ENCODE measurements at regions not wholly inside any gene's neighbourhood (a gene's known extent, or its start where the extent isn't known, plus 50 kb on each side); places are given as distances from the start of the nearest gene placed in this dataset.
"Not testable (repeated sequence)": the region's sequence is repeated elsewhere in the genome, so short reads cannot be mapped to it uniquely, and the experiment has no call there.

DNA sequence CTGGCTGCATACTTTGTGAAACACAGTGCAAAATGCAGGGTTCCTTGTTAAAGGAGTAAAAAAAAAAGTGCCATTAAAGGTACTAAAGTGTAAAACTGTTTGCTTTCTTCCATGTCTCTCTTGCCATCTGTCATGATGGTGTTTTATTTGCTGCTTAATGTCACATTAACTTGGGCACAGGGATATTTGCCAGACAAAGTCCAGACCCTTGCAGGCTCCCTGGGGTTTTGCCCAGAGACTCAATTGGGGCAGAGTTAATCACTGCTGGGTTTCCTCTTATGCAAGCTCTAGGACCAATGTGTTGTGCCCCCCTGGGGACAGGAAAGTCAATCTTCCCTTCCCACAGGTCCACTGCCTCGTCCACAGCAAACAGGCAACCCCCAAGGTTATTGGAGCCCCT is 274.3 kb upstream of the SGCD start:
- no peak for DNase-seq (ENCODE audit: low spot score)

GRCh38 chr5:156053056-156053455 is 273.9 kb upstream of the SGCD start:
- DNase-seq (ENCODE audit: low spot score) = no peak

DNA sequence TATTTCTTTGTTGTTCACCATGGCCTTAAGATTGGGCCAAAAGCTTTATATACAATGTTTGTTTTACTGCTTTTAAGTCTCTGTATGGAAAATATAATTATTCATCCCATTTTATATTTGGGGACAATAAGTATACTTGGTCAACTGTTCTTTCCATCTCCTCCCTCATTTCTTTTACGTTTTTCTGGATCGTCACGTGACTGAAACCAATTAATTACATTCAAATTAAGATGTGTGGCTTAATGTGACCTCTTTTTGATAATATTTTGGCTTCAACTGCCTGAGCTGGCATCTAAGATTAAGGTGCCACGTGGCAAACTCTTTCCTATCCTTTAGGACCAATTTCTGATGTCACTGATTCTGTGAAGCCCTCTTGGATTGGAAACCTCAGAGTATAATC is 250.1 kb upstream of the SGCD start:
- no peak for DNase-seq (ENCODE audit: low spot score)

DNA sequence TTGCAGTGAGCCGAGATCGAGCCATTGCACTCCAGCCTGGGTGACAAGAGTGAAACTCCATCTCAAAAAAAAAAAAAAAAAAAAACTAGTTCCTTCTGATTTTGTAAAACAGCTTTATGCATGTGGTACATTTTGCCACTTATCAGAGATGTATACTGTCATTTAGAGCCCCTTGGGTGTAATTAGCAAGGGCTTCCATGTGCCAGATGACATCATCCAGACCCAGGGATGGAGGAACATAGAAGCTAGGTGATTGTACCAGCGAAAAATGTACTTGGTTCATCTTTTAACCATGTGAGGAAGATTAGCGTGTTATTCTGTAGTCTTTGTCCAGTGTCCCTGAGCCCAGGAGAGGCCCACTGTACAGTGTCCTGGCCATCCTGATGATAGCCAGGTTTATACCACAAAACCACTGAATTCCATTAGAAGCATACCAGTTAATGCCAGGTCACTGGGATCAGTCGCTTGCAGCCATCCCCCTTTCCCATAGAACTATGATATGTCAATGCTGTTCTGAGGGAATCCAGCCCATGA is 239.3 kb upstream of the SGCD start:
- DNase-seq (ENCODE audit: low spot score) = no peak

DNA sequence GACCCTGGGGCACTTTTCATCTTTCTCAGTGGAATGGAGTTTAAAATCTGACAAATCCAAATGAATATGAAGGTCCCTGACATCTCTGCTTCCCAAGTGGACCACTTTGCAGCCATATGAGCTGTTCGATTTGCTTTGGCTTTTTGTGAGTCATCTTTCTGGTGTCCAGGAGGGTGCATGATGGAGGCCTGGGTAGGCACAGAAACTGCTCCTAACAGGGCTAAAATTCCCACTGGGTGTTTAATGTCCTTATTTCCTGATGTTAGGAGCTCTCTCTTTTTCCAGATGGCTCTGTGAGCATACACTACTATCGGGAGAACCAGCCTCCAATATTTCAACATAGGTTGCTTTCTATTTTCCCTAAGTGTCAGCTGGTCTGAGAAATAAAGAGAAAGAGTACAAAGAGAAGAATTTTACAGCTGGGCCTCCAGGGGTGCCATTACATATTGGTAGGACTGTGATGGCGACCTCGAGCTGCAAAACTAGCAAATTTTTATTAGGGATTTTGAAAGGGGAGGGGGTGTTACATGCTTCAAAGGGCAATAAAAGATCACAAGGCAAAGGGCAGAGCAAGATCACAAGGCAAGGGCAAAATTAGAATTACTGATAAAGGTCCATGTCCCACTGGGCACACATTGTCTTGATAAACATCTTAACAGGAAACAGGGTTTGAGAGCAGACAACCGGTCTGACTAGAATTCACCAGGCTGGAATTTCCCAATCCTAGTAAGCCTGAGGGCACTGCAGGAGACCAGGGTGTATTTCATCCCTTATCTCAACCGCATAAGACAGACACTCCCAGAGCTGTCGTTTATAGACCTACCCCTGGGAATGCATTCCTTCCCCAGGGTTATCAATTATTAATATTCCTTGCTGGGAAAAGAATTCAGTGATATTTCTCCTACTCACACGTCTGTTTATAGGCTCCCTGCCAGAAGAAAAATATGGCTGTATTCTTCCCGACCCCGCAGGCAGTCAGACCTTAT is 236.7 kb upstream of the SGCD start:
- not testable (repeated sequence) for DNase-seq (ENCODE audit: low spot score)

DNA sequence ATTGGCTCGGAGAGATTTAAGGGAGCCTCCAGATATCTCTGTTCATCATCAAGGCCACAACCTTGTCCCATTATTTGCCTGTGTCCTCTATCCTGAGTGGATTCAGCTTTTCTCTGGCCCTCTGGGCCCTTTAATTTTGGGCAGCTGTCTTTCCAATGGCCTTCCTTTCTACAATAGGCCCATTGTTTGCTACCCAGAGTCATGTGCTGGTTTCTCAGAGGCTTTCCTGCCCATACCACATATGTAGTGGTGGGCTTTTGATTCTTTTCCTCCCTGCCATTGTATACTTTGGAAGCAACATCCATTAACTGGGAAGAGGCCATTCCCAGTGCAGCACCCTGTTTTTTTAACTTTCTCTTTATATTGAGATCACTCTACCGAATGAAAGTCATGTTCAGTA is 233.9 kb upstream of the SGCD start:
- no peak for DNase-seq (ENCODE audit: low spot score)

GRCh38 chr5:156094001-156094400 is 233.0 kb upstream of the SGCD start:
- no peak for DNase-seq (ENCODE audit: low spot score)

GRCh38 chr5:156095709-156096241 is 231.2 kb upstream of the SGCD start:
- no peak for DNase-seq (ENCODE audit: low spot score)

DNA sequence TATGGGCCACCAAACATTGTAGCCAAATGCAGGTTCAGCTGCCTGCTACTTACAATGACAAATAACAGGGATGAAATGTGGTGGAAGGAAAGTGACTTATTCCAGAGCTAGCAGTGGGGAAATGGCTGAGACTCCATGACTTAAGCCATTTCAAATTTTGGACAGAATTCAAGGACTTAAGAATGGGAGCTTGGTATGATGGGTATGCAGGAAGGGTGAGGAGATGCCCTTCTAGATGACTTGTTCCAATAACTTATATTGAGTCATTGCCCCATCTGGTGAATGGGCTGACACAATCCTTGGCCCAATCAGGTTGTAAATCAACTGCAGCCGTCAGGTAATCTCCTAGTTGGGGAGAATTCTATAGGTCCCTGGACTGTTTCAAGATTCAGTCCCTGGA is 230.7 kb upstream of the SGCD start:
- no peak for DNase-seq (ENCODE audit: low spot score)

DNA sequence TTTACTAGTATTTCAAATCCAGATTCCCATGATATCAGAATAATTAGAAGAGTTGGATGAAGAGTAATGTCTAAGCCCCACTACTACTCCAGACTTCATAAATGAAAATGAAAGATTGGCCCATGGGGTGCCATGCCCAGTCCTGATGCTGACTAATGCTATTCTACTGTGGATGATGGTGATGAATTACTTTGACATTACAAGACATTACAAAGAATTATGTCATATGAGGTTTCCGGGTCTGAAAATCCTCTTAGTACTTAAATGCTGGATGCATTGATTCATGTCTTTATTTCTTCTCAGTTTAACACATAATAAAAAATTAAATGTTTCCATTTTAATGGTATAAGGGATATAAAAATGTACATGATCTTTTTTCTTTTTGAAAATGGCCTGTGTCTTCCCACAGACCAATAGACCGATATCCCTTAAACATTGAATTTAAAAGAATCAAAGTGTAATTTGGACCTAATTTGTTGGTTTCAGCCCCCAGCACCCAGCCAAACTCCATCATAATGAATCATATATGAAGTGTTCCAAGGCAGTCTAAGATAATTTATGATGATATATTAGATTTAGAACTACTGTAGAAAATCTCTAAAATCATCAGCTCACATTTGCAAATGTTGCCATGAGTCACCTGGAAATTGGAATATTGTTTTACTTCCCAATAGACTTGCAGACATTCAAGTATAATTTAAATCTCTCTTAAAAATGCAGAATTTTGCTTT is 223.6 kb upstream of the SGCD start:
- DNase-seq (ENCODE audit: low spot score) = no peak

- DNase-seq (ENCODE audit: low spot score) = no peak
Measured at GRCh38 chr5:156109317-156110023, 217.5 kb upstream of the SGCD start.

DNA sequence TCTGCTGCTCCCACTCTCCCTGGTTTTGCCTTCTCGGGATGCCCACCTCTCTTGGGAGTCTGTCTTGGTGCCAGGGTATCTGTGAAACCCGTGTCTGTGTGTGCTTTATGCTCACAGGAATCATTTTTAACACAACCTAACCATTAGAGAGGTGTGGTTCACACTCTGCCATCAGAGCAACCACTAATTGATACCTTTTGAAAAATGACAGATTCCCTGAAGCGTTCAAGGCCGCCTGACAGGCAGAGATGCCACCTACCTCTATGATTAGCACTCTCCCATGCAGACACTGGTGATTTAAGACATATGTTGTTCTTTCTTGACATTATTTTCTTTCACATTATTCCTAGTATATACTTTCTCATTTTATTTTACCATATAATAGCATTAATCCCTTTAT is 207.3 kb upstream of the SGCD start:
- DNase-seq (ENCODE audit: low spot score) = no peak

- no peak for DNase-seq (ENCODE audit: low spot score)
Measured at GRCh38 chr5:156120777-156121176, 206.2 kb upstream of the SGCD start.

GRCh38 chr5:156121234-156121633 is 205.7 kb upstream of the SGCD start:
- no peak for DNase-seq (ENCODE audit: low spot score)

GRCh38 chr5:156121882-156122281 is 205.1 kb upstream of the SGCD start:
- no peak for DNase-seq (ENCODE audit: low spot score)

GRCh38 chr5:156124708-156125107 is 202.3 kb upstream of the SGCD start:
- no peak for DNase-seq (ENCODE audit: low spot score)

DNA sequence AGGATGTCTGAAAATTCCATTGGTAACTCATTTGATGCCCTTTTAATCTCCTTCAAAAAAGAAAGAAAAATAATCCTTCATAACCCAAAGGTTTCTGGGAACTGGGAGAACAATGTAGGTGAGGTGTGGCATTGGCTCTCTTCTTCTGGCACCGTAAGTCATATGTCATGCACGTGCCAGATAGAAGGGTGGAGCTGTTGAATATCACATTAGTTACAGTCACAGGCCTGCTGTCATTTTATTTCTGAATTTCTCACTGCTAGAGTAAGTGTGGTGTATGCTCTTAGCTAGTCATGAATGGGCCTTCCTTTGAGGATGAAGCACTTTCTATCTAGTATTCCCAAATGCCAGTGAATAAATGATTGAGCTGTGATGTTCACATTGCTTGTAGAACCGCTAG is 201.8 kb upstream of the SGCD start:
- no peak for DNase-seq (ENCODE audit: low spot score)

DNA sequence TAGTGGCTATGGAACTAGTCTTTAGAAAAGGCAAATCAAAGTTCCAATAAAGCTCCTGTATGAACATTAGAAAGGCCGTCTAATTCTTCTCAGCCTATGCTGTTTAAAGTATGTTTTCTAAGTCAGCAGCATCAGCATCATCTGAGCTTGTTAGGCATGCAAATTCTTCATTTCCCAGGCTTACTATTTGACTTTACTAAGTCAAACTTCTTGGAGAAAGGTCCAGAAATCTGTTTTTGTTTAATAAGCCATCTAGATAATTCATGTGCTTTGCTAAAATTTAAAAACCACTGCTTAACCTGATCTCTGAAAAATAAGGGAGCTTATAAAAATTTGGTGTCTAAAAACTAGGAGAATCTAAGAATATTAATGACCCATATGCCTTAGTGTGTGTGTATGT is 200.2 kb upstream of the SGCD start:
- no peak for DNase-seq (ENCODE audit: low spot score)

- DNase-seq (ENCODE audit: low spot score) = no peak
Measured at GRCh38 chr5:156128026-156128425, 198.9 kb upstream of the SGCD start.

DNA sequence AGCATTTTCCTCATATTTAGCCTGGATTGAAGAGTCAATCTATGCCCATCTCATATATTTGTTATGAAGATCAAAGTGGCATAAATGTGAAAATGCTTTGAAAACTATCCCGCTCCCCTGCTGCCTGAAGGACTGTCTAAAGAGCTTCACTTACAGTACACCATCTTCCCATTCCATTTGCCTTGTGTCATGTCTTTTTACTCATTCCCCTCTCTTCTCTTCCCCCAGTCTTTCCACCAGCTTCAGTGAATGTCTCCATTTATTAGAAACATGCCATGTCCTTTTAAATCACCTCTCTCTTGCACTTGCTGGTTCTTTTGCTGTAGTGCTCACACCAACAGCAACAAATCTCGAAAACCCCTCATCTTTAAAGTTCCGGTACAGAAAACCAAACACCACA is 192.7 kb upstream of the SGCD start:
- DNase-seq (ENCODE audit: low spot score) = no peak

DNA sequence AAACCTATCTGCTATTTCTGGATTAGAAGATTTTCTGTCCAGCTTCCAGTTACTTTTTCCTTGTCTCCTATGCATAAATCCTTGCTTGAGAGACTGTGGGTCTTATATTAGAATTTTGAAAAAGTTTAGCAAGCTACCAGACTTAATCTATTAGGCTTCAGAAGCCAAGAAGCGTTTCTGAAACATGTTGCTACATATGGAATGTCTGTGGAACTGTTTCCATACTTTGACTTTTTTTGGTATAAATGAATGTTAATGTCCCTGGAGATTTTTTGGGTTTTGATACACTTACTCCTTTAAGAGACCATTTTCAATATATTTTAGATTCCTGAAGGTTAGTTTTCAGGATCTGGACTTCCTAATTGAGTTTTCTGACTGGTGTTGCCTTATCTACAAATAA is 191.4 kb upstream of the SGCD start:
- no peak for DNase-seq (ENCODE audit: low spot score)

Data from hematopoietic multipotent progenitor cell treated with erythropoietin and hydrocortisone succinate and interleukin-3 and kit ligand, for 15 days (in vitro differentiated cells).